ENCODE measurements at regions not wholly inside any gene's neighbourhood (a gene's known extent, or its start where the extent isn't known, plus 50 kb on each side); places are given as distances from the start of the nearest gene placed in this dataset.

GRCh38 chr4:135120195-135120594 is 918.6 kb upstream of the PABPC4L start:
- CTCF ChIA-PET = no interaction called here
- DNase-seq (ENCODE audit: extremely low spot score) = no peak

DNA sequence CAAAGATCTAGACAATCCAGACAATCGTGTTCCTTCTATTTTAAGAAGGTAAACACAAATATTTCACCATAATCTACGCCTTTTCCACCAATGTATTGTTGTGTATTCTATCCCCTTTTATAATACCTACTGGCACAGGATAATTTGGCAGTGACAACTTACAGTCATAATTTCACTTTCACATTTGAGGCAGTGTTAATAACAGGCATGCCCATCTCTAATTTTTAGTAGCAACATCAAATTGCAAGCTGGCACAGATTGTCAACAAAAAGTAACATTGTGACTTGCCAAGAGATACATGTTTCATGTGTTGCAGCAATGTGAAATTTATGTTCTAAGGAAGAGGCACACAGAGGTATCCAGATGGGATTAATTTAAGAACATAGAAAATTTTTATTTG is 912.5 kb upstream of the PABPC4L start:
- POLR2A ChIA-PET = no interaction called here
- TF ChIP-seq L3MBTL2 (conservative IDR thresholded peaks at IDR 0.05) (no peak), FOXM1 (IDR thresholded peaks at IDR 0.05; ENCODE audit: borderline replicate concordance) (no peak), SUZ12 (IDR thresholded peaks at IDR 0.05) (no peak), BHLHE40 (IDR thresholded peaks at IDR 0.05; ENCODE audit: borderline replicate concordance) (no peak), FOXA1 (IDR thresholded peaks at IDR 0.05) (no peak)
- DNase-seq (ENCODE audit: extremely low spot score) = no peak
- CTCF ChIA-PET = no interaction called here

More at GRCh38 chr4:135120195-135120594, 918.6 kb upstream of the PABPC4L start:
- POLR2A ChIA-PET = no interaction called here
- TF ChIP-seq ELF4 (IDR thresholded peaks at IDR 0.05) (no peak), SP1 (IDR thresholded peaks at IDR 0.05) (no peak), NFRKB (IDR thresholded peaks at IDR 0.05) (no peak), HDGF (IDR thresholded peaks at IDR 0.05; ENCODE audit: borderline replicate concordance) (no peak), ARNT (IDR thresholded peaks at IDR 0.05) (no peak), L3MBTL2 (conservative IDR thresholded peaks at IDR 0.05) (no peak), SUZ12 (IDR thresholded peaks at IDR 0.05) (no peak), TARDBP (IDR thresholded peaks at IDR 0.05) (no peak), FOXM1 (IDR thresholded peaks at IDR 0.05; ENCODE audit: borderline replicate concordance) (no peak), BHLHE40 (IDR thresholded peaks at IDR 0.05; ENCODE audit: borderline replicate concordance) (no peak), CTBP1 (IDR thresholded peaks at IDR 0.05; ENCODE audit: borderline replicate concordance) (no peak)

GRCh38 chr4:135098061-135098460 is 896.5 kb upstream of the PABPC4L start:
- POLR2A ChIA-PET = no interaction called here
- CTCF ChIA-PET = no interaction called here
- DNase-seq (ENCODE audit: extremely low spot score) = no peak
- TF ChIP-seq SUZ12 (IDR thresholded peaks at IDR 0.05) (no peak), LEF1 (IDR thresholded peaks at IDR 0.05; ENCODE audit: borderline replicate concordance) (no peak), FOXM1 (IDR thresholded peaks at IDR 0.05; ENCODE audit: borderline replicate concordance) (no peak), L3MBTL2 (conservative IDR thresholded peaks at IDR 0.05) (no peak), SP1 (IDR thresholded peaks at IDR 0.05) (no peak), BHLHE40 (IDR thresholded peaks at IDR 0.05; ENCODE audit: borderline replicate concordance) (no peak), ARNT (IDR thresholded peaks at IDR 0.05) (no peak), FOXK2 (IDR thresholded peaks at IDR 0.05) (no peak), TARDBP (IDR thresholded peaks at IDR 0.05) (no peak), ZNF384 (IDR thresholded peaks at IDR 0.05) (no peak), ELF4 (IDR thresholded peaks at IDR 0.05) (no peak), FOXA1 (IDR thresholded peaks at IDR 0.05) (no peak), NFRKB (IDR thresholded peaks at IDR 0.05) (no peak)
- TF ChIP-seq, protein P1, sequence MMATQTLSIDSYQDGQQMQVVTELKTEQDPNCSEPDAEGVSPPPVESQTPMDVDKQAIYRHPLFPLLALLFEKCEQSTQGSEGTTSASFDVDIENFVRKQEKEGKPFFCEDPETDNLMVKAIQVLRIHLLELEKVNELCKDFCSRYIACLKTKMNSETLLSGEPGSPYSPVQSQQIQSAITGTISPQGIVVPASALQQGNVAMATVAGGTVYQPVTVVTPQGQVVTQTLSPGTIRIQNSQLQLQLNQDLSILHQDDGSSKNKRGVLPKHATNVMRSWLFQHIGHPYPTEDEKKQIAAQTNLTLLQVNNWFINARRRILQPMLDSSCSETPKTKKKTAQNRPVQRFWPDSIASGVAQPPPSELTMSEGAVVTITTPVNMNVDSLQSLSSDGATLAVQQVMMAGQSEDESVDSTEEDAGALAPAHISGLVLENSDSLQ (IDR thresholded peaks at IDR 0.05) = no peak

- DNase-seq (ENCODE audit: extremely low spot score) = no peak
- POLR2A ChIA-PET = no interaction called here
- CTCF ChIA-PET = no interaction called here
- TF ChIP-seq HDGF (IDR thresholded peaks at IDR 0.05; ENCODE audit: borderline replicate concordance) (no peak), ZNF384 (IDR thresholded peaks at IDR 0.05) (no peak), SP1 (IDR thresholded peaks at IDR 0.05) (no peak)
Measured at GRCh38 chr4:135073389-135073788, 871.8 kb upstream of the PABPC4L start.

DNA sequence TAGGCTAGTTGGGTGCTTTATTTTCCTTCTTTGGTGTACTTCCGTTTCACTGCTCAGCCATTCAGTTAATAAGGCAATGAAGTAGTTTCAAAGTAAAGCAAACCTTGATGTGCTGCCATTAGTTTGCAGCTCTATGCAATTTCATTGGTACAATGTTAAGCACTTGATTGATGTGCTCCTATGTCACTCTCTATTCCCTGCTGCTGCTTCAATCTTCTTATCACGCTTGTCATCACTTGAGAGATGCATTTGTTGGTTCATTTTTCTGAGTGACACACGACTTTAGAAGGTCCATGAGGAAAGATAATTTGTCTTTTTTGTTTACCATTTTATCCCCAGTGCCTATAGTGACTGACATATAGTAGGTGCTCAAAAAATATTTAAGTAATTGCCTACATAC is 871.0 kb upstream of the PABPC4L start:
- no peak for TF ChIP-seq SP1 (IDR thresholded peaks at IDR 0.05)
- no peak for TF ChIP-seq BHLHE40 (IDR thresholded peaks at IDR 0.05; ENCODE audit: borderline replicate concordance)
- TF ChIP-seq, protein P1 (IDR thresholded peaks at IDR 0.05) = peak; percentile 89
- no peak for DNase-seq (ENCODE audit: extremely low spot score)
- ChIA-PET POLR2A (no interaction called here), CTCF (no interaction called here)

DNA sequence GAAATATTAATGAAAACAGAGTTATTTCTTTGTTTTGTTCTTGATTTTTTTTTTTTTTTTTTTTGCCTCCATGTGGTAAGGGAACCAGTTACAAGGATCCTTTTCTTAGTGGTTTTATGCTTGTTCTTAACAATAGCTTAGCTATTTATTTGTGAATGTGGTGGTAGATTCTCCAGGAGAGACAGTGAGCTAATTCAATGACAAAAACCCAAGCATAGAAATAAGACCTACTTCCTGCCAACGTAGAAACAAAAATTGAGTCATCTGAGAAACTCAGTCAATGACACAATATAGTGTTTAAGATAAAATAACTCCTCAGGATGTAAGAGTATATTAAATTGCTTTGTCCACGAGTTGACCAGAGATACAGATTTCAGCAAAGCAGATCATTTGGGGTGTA is 863.8 kb upstream of the PABPC4L start:
- TF ChIP-seq ELF4 (IDR thresholded peaks at IDR 0.05) (no peak), NFRKB (IDR thresholded peaks at IDR 0.05) (no peak)
- DNase-seq (ENCODE audit: extremely low spot score) = no peak
- CTCF ChIA-PET = no interaction called here
- POLR2A ChIA-PET = no interaction called here

DNA sequence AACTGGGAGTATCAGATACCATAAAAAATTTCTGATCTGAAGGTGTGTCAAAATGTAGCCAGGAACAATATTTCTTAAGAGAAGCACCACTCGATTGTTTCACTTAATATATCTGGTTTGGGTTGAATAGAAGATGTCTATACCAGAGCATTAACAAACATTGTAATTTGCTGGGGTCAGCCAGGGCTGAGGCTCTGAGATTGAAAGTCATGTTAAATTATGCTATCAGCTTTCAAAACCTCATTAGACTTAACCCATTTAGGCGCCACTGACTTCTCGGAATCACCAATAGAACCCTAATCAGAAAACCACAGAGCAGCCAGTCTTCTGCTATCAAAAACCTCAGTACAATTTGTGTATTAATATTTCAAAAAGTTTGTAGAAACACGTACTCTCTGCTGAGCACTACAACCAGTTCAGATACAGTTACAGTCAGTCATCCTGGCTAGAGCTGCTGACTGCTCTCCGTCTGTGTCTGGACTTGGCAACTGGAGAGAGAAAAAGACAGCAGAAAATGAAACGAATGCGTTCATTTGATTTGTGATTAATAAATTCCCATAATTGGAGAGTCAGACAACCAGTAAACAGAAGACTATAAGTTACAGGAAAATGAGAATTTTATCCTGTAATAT is 848.6 kb upstream of the PABPC4L start:
- DNase-seq (ENCODE audit: extremely low spot score) = no peak
- ChIA-PET CTCF (no interaction called here), POLR2A (no interaction called here)
- TF ChIP-seq, protein P1 (IDR thresholded peaks at IDR 0.05) = no peak
- no peak for TF ChIP-seq TARDBP (IDR thresholded peaks at IDR 0.05)
- no peak for TF ChIP-seq ARNT (IDR thresholded peaks at IDR 0.05)
- TF ChIP-seq ZNF384 (IDR thresholded peaks at IDR 0.05) = no peak
- no peak for TF ChIP-seq CTBP1 (IDR thresholded peaks at IDR 0.05; ENCODE audit: borderline replicate concordance)
- no peak for TF ChIP-seq ELF4 (IDR thresholded peaks at IDR 0.05)
- no peak for TF ChIP-seq FOXA1 (IDR thresholded peaks at IDR 0.05)
- TF ChIP-seq FOXK2 (IDR thresholded peaks at IDR 0.05) = no peak
- TF ChIP-seq BHLHE40 (IDR thresholded peaks at IDR 0.05; ENCODE audit: borderline replicate concordance) = no peak
- TF ChIP-seq FOXM1 (IDR thresholded peaks at IDR 0.05; ENCODE audit: borderline replicate concordance) = no peak
- no peak for TF ChIP-seq LEF1 (IDR thresholded peaks at IDR 0.05; ENCODE audit: borderline replicate concordance)
- no peak for TF ChIP-seq L3MBTL2 (conservative IDR thresholded peaks at IDR 0.05)
- TF ChIP-seq NFRKB (IDR thresholded peaks at IDR 0.05) = no peak
- no peak for TF ChIP-seq HDGF (IDR thresholded peaks at IDR 0.05; ENCODE audit: borderline replicate concordance)
- TF ChIP-seq SUZ12 (IDR thresholded peaks at IDR 0.05) = no peak
- no peak for TF ChIP-seq SP1 (IDR thresholded peaks at IDR 0.05)
